Brain microvascular endothelial cell (primary cell): ENCODE measurements at regions not wholly inside any gene's neighbourhood (a gene's known extent, or its start where the extent isn't known, plus 50 kb on each side); places are given as distances from the start of the nearest gene placed in this dataset.

Experiments
- DNase-seq: peaks from one replicate; pipeline ENCODE4 v3.0.0-alpha.2; 2020
- H3K27ac ChIP-seq: fragments of 250-450 bp; sonication (Bioruptor Pico); 2 replicates; pipeline ENCODE4 v1.5.1; 2020; ENCODE audit warnings: mild to moderate bottlenecking, moderate library complexity
- H3K27me3 ChIP-seq: fragments of 250-450 bp; sonication (Bioruptor Pico); replicated peaks from 2 replicates; pipeline ENCODE4 v1.5.1; 2020; ENCODE audit warnings: mild to moderate bottlenecking
- H3K36me3 ChIP-seq: fragments of 250-450 bp; sonication (Bioruptor Pico); replicated peaks from 2 replicates; pipeline ENCODE4 v1.5.1; 2020; ENCODE audit warnings: mild to moderate bottlenecking
- H3K4me3 ChIP-seq: 2 replicates; pipeline ENCODE4 v1.5.1; 2011; ENCODE audit warnings: low read depth, mild to moderate bottlenecking, control low read depth, low read length, moderate library complexity
- CTCF ChIP-seq: IDR thresholded peaks from 2 replicates; pipeline ENCODE4 v1.5.1; 2011; ENCODE audit warnings: low read depth, mild to moderate bottlenecking, moderate library complexity, low read length, control low read depth, inconsistent platforms; ENCODE audit errors: missing control alignments
- in situ Hi-C: cut with HindIII; loops from 2 replicates; pipeline ENCODE4 v1.10.0; 2017; ENCODE audit warnings: low sequenced_read_pairs, low pct_ligation_motif_present

- in situ Hi-C loops, result no loop called here
- H3K36me3 ChIP-seq, result no peaks in the 10 kb centered on the region
- TF ChIP-seq CTCF, result no peak
- no peak overlapping the region for H3K27ac ChIP-seq
- no peaks in the 10 kb centered on the region for H3K27me3 ChIP-seq
- no peak for DNase-seq
- no peak overlapping the region for H3K4me3 ChIP-seq
Measured at GRCh38 chr22:25370322-25370721, 150.9 kb downstream of the CRYBB2 start.

- no peaks in the 10 kb centered on the region for H3K27me3 ChIP-seq
- TF ChIP-seq CTCF, result no peak
- in situ Hi-C loops, result no loop called here
- no peak overlapping the region for H3K4me3 ChIP-seq
- no peak overlapping the region for H3K27ac ChIP-seq
- no peak for DNase-seq
- no peaks in the 10 kb centered on the region for H3K36me3 ChIP-seq
Measured at GRCh38 chr22:25372000-25372595, 152.7 kb downstream of the CRYBB2 start.

DNA sequence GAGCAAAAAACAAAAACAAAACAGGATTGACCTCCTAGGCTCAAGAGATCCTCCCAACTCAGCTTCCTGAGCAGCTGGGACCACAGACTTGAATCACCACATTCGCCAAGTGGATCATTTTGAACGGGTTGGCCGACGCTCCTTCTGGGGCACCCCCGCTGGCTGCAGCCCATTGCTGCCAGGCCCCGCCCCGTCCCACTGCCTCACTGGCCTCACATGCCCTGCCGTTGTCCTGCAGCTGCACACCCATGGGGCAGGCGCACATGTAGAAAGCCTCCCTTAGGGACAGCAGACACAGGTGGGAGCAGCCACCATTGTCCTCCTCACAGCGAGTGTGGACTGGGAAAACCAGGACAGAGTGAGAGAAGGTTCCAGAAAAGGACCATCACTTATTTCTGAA lies 154.5 kb downstream of the CRYBB2 start:
- no peaks in the 10 kb centered on the region for H3K27me3 ChIP-seq
- no peak overlapping the region for H3K27ac ChIP-seq
- in situ Hi-C loops, result no loop called here
- TF ChIP-seq CTCF, result no peak
- no peak for DNase-seq
- H3K36me3 ChIP-seq, result peaks cover 4% of the 10 kb centered on the region
- H3K4me3 ChIP-seq, result no peak overlapping the region

DNA sequence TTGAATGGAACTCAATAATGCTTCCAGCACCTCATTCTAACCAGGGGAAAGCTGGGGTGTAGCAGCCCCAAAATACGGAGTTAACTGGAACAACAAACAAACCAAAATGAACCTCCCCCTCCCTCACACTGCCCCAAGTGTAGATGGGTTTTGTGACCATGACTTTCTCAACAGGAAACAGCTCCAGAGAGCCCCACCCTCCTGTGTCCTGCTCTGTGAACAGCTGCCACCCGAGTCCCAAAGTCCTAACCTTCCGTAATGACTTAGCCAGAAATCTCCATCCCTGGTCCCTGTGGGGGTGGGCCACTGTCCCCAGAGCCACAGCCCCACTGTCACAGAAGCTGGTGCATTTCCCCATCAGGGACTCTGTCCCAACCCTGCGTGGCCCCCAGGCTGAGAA lies 155.4 kb downstream of the CRYBB2 start:
- Histone ChIP-seq H3K4me3 (no peak overlapping the region), H3K27me3 (no peaks in the 10 kb centered on the region), H3K27ac (no peak overlapping the region), H3K36me3 (peaks cover 4% of the 10 kb centered on the region)
- TF ChIP-seq CTCF, result no peak
- DNase-seq, result no peak
- in situ Hi-C loops, result no loop called here

DNA sequence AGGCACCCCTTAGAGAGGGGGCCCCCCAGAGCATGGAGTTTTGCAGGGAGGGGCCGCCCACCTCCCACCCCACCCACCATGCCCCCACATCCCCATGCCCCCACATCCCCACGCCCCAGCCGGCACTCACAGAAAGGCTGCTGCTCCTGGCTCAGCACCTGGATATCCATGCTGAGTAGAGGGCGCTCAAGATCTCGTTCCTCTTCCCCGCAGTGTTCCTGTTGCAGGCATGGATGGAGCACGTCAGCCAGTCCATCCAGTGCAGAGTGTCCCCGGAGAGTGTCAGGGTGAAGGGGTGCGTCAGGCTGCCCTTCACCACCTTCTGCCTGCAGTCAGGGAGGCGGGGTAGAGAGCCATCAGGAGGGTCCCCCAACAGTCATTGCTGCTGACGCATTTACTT lies 156.2 kb downstream of the CRYBB2 start:
- no peaks in the 10 kb centered on the region for H3K27me3 ChIP-seq
- no peak for TF ChIP-seq CTCF
- peaks cover 6% of the 10 kb centered on the region for H3K36me3 ChIP-seq
- no peak overlapping the region for H3K27ac ChIP-seq
- no peak for DNase-seq
- in situ Hi-C loops, result no loop called here
- no peak overlapping the region for H3K4me3 ChIP-seq

- H3K4me3 ChIP-seq, result no peak overlapping the region
- no peak overlapping the region for H3K27ac ChIP-seq
- H3K27me3 ChIP-seq, result no peaks in the 10 kb centered on the region
- no peak for TF ChIP-seq CTCF
- no peak for DNase-seq
- in situ Hi-C loops, result no loop called here
- H3K36me3 ChIP-seq, result peaks cover 6% of the 10 kb centered on the region
Measured at GRCh38 chr22:25377699-25378098, 158.3 kb downstream of the CRYBB2 start.
